ENCODE measurements at regions not wholly inside any gene's neighbourhood (a gene's known extent, or its start where the extent isn't known, plus 50 kb on each side); places are given as distances from the start of the nearest gene placed in this dataset.
A peak's percentile ranks its signal among the peaks of the same experiment; 100 is the strongest.

DNA sequence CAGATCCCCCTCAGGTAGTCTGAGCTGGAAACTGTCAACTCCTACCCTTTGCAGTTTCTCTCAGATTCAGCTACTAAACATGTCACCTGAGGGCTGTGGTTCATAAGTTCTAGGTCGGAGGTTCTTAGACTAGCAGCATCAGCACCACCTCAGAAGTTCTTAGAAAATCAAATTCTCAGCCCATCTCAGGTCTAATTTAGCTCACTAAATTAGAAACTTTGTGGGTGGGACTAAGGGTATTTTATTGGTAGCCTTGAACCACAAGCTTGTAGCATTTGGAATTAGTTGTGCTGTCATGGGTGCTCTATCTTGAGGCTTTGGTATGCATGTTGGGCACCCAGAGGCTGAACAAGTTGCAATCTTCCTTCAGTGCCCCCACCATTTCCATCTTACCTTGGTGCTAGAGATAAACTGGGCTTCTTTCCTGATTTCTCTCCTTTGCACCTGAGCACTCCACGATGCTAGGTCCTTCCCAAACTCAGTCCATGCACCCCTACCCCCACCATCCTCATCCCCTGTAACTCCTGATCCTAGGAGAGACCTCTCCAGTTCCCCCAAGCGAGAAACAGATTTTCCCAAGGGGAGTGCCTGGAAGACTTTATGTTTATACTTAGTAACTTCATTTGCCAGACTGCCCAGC is 54.2 kb downstream of the S1PR1 start:
- Histone ChIP-seq H3K27me3 (no peaks in the 10 kb centered on the region), H3K4me2 (peak overlapping the region; percentile 93), H3K4me1 (peaks cover 82% of the 10 kb centered on the region), H3K27ac (peak overlapping the region; percentile 78), H3K9ac (peak overlapping the region; percentile 71), H3K36me3 (no peaks in the 10 kb centered on the region), H3K4me3 (peak overlapping the region; percentile 43), H3K9me3 (no peaks in the 10 kb centered on the region), H4K20me1 (no peaks in the 10 kb centered on the region)
- TF ChIP-seq Cebpa-rat (IDR thresholded peaks at IDR 0.05): no peak

- Histone ChIP-seq H3K36me3 (0 out of 2 replicates have a peak, but pooled peaks cover under 1% of the 10 kb centered on the region), H3K9ac (peak overlapping the region; percentile 71), H4K20me1 (no peaks in the 10 kb centered on the region), H3K4me1 (peaks cover 84% of the 10 kb centered on the region), H3K4me2 (peak overlapping the region; percentile 93), H3K9me3 (no peaks in the 10 kb centered on the region), H3K4me3 (peak overlapping the region; percentile 43), H3K27me3 (no peaks in the 10 kb centered on the region), H3K27ac (peak overlapping the region; percentile 78)
- peak; percentile 97 for TF ChIP-seq Cebpa-rat (IDR thresholded peaks at IDR 0.05)
Observed at GRCh38 chr1:101291562-101292380, 55.0 kb downstream of the S1PR1 start.

GRCh38 chr1:101293461-101294051 is 56.7 kb downstream of the S1PR1 start:
- Histone ChIP-seq H3K9ac (no peak overlapping the region), H3K4me1 (peaks cover 83% of the 10 kb centered on the region), H3K27me3 (no peaks in the 10 kb centered on the region), H3K36me3 (peaks cover 9% of the 10 kb centered on the region), H3K4me2 (peak overlapping the region; percentile 93), H3K27ac (no peak overlapping the region; the same call in 1 of the 2 replicates), H3K9me3 (no peaks in the 10 kb centered on the region), H3K4me3 (no peak overlapping the region), H4K20me1 (no peaks in the 10 kb centered on the region)
- TF ChIP-seq Cebpa-rat (IDR thresholded peaks at IDR 0.05): no peak

DNA sequence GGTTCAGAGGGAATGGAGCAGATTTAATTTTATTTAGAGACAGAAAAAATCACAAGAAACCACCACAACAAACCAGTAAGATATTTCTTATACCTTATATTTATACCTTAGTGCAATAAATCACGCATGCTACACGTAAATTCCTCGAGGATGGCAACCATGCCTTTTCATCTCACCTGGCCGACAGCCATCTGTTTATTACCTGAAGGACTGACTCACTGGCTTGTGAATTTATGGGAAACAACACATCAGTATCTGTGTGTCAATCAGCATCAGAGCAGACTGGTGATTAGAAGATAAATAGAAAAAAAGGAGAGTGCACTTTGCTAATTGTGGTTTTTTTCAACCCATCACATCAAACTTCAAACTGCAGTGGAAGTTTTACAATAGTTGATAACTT is 58.4 kb downstream of the S1PR1 start:
- Histone ChIP-seq H3K4me1 (peaks cover 67% of the 10 kb centered on the region), H4K20me1 (no peaks in the 10 kb centered on the region), H3K9ac (no peak overlapping the region), H3K4me3 (no peak overlapping the region), H3K27me3 (no peaks in the 10 kb centered on the region), H3K4me2 (peak overlapping the region; percentile 6), H3K36me3 (peaks cover 9% of the 10 kb centered on the region), H3K27ac (no peak overlapping the region), H3K9me3 (no peaks in the 10 kb centered on the region)
- no peak for TF ChIP-seq Cebpa-rat (IDR thresholded peaks at IDR 0.05)

- Histone ChIP-seq H3K36me3 (peaks cover 9% of the 10 kb centered on the region), H3K4me2 (no peak overlapping the region), H3K9me3 (peaks cover 5% of the 10 kb centered on the region; the same call in 1 of the 2 replicates), H3K9ac (no peak overlapping the region), H3K4me3 (no peak overlapping the region), H4K20me1 (no peaks in the 10 kb centered on the region), H3K27ac (no peak overlapping the region), H3K27me3 (no peaks in the 10 kb centered on the region), H3K4me1 (peaks cover 32% of the 10 kb centered on the region)
- no peak for TF ChIP-seq Cebpa-rat (IDR thresholded peaks at IDR 0.05)
Observed at GRCh38 chr1:101298663-101299062, 61.8 kb downstream of the S1PR1 start.

DNA sequence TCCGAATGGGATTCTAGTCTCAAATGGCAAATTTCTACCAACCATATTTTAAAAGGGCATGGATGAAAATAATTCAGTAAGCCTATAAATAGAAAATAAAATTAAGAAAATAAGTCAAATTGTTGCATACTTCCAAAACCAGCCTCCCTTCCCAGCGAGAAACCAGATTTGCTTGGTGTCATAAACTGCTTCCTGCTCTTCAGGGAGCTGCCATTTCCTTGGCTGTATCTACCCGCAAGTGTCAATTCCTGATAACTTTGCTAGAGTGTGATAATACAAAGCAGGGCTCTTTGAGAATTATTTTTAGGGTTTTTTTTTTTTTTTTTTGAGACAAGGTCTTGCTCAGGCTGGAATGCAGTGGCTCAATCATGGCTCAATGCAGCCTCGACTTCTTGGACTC is 62.3 kb downstream of the S1PR1 start:
- H3K27ac ChIP-seq: no peak overlapping the region
- no peaks in the 10 kb centered on the region for H4K20me1 ChIP-seq
- peaks cover 9% of the 10 kb centered on the region for H3K36me3 ChIP-seq
- no peak overlapping the region for H3K4me2 ChIP-seq
- no peak overlapping the region for H3K4me3 ChIP-seq
- no peak overlapping the region for H3K9ac ChIP-seq
- H3K9me3 ChIP-seq: peaks cover 5% of the 10 kb centered on the region; the same call in 1 of the 2 replicates
- no peaks in the 10 kb centered on the region for H3K27me3 ChIP-seq
- TF ChIP-seq Cebpa-rat (IDR thresholded peaks at IDR 0.05): no peak
- H3K4me1 ChIP-seq: peaks cover 32% of the 10 kb centered on the region

DNA sequence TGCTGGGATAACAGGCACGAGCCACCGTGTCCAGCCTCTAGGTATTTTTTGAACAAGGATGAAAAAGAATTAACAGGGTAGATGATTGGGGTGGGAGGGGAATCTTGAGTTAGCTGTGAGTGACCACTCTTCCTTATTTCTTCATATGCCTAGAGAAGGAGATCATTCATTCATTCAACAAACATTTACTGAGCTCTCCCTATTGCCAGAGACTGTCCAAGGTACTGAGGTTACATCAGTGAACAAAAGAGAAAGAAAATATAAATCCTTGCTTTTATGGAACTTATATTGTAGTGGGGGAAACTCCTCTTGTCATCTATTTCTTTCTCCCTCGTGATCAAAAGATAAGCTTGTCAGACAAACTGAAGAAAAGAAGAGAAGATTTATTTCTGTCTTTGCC is 62.9 kb downstream of the S1PR1 start:
- peaks cover 5% of the 10 kb centered on the region; the same call in 1 of the 2 replicates for H3K9me3 ChIP-seq
- peaks cover 9% of the 10 kb centered on the region for H3K36me3 ChIP-seq
- H4K20me1 ChIP-seq: no peaks in the 10 kb centered on the region
- no peak overlapping the region for H3K27ac ChIP-seq
- no peak for TF ChIP-seq Cebpa-rat (IDR thresholded peaks at IDR 0.05)
- H3K4me3 ChIP-seq: no peak overlapping the region
- no peak overlapping the region for H3K4me2 ChIP-seq
- no peak overlapping the region for H3K9ac ChIP-seq
- peaks cover 32% of the 10 kb centered on the region for H3K4me1 ChIP-seq
- no peaks in the 10 kb centered on the region for H3K27me3 ChIP-seq

GRCh38 chr1:101300916-101301315 is 64.1 kb downstream of the S1PR1 start:
- Histone ChIP-seq H3K36me3 (peaks cover 16% of the 10 kb centered on the region), H3K9me3 (peaks cover 16% of the 10 kb centered on the region), H3K27ac (no peak overlapping the region), H3K9ac (no peak overlapping the region), H3K27me3 (no peaks in the 10 kb centered on the region), H4K20me1 (no peaks in the 10 kb centered on the region), H3K4me3 (no peak overlapping the region), H3K4me1 (peaks cover 21% of the 10 kb centered on the region), H3K4me2 (no peak overlapping the region)
- TF ChIP-seq Cebpa-rat (IDR thresholded peaks at IDR 0.05): no peak

DNA sequence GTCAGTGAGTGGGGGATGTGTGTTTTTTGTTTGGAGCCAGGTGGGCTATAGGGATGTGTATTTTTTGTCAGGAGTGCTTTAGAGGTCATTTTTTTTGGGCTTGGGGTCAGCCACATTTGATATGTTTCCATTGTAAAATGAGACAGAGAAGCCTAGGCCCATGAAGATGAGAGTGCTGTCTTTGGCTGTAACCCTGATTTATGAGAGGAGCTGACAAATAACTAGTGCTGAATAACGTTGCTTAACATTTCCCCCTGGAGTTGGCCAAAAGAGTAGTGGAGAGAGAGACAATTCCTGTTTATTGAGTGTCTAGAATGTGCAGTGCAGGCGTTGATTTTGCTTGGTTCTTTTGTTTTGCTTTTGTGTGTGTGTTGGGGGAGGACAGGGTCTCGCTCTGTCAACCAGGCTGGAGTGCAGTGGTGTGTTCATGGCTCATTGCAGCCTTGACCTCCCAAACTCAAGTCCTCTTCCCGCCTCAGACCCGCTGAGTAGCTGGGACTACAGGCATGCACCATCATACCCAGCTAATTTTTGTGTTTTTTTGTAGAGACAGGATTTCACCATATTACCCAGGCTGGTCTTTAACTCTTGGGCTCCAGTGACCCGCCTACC is 64.7 kb downstream of the S1PR1 start:
- Histone ChIP-seq H3K4me2 (no peak overlapping the region), H3K9ac (no peak overlapping the region), H4K20me1 (no peaks in the 10 kb centered on the region), H3K27ac (no peak overlapping the region), H3K4me1 (peaks cover 18% of the 10 kb centered on the region), H3K9me3 (peaks cover 23% of the 10 kb centered on the region), H3K36me3 (peaks cover 22% of the 10 kb centered on the region), H3K27me3 (no peaks in the 10 kb centered on the region), H3K4me3 (no peak overlapping the region)
- TF ChIP-seq Cebpa-rat (IDR thresholded peaks at IDR 0.05): no peak
